Body of pancreas (tissue), 4 donors: ENCODE measurements at regions not wholly inside any gene's neighbourhood (a gene's known extent, or its start where the extent isn't known, plus 50 kb on each side); places are given as distances from the start of the nearest gene placed in this dataset.

Experiments
- ATAC-seq: fragments of 150-250 bp; one replicate; pipeline ENCODE4 v1.9.1; 2016
- DNase-seq, 4 donors: peaks; one replicate each; pipeline ENCODE4 v3.0.0-alpha.2; 2019
- H3K27ac ChIP-seq, 4 donors: fragments of 200-600 bp; sonication (generic); 1 replicate in 3 of 4; 2 replicates in 1 of 4; pipeline versions ENCODE4 v1.5.1 to v1.6.1; 2016 to 2019; ENCODE audit warnings: mild to moderate bottlenecking in 1 of 4, mixed read lengths in 1 of 4, moderate library complexity in 1 of 4
- H3K27me3 ChIP-seq, 2 donors: fragments of 200-600 bp; sonication (generic); one replicate each; pipeline ENCODE4 v1.6.0; 2016; ENCODE audit warnings: mild to moderate bottlenecking in 1 of 2
- H3K36me3 ChIP-seq, 2 donors: fragments of 200-600 bp; sonication (generic); replicated peaks in 1 of 2; 2 replicates each; pipeline ENCODE4 v1.5.1; 2016; ENCODE audit warnings: low read depth in 2 of 2; ENCODE audit not compliant: insufficient read depth in 1 of 2
- H3K4me1 ChIP-seq: fragments of 200-600 bp; sonication (generic); one replicate; pipeline ENCODE4 v1.6.0; 2016
- H3K4me3 ChIP-seq, 2 donors: fragments of 200-600 bp; sonication (generic); 1 replicate in 1 of 2; 2 replicates in 1 of 2; pipeline ENCODE4 v1.5.1; 2016 to 2019
- H3K9me3 ChIP-seq, 3 donors: fragments of 200-600 bp; sonication (generic); 1 replicate in 2 of 3; 2 replicates in 1 of 3; pipeline ENCODE4 v1.5.1; 2016
- CTCF ChIP-seq, 7 experiments: fragments of 450-650 bp in 4 of 7; fragments of 200-600 bp in 3 of 7; sonication (generic) in 3 of 7; IDR thresholded peaks; one replicate each; pipeline ENCODE4 v1.5.1; 2016 to 2019; ENCODE audit warnings: antibody characterized with exemption in 7 of 7
- POLR2A ChIP-seq, 3 donors: fragments of 450-650 bp; IDR thresholded peaks; one replicate each; pipeline ENCODE4 v1.6.1; 2016; ENCODE audit warnings: antibody characterized with exemption in 3 of 3, mild to moderate bottlenecking in 2 of 3
- WGBS, 2 donors: methylation state at CpG; one replicate each; pipeline ENCODE4 v1.1.5; 2017; 5-methylcytosine and 5-hydroxymethylcytosine counted together
- intact Hi-C: fragments of 100-400 bp; cut with DNase I; formaldehyde crosslinking; loops from one replicate; pipeline ENCODE4 v1.15.1; 2023

- no peaks in the 10 kb centered on the region for H3K36me3 ChIP-seq
- intact Hi-C loops = no loop called here
- 65 to 68% methylated on average over 4 of the region's 4 CpGs for WGBS, 2 donors
- no peak for TF ChIP-seq POLR2A (IDR thresholded peaks at IDR 0.05)
- no peak for TF ChIP-seq CTCF (IDR thresholded peaks at IDR 0.05)
- peaks cover 0 to 5% (median 0%) of the 10 kb centered on the region in 3 donors for H3K9me3 ChIP-seq
- no peaks in the 10 kb centered on the region for H3K4me1 ChIP-seq
- ATAC-seq = no peak
- H3K4me3 ChIP-seq = no peak overlapping the region
- H3K27me3 ChIP-seq = no peaks in the 10 kb centered on the region
- no peak overlapping the region for H3K27ac ChIP-seq
- no peak for DNase-seq
Measured at GRCh38 chr1:239164451-239165180, 221.8 kb upstream of the CHRM3 start.

GRCh38 chr1:239155466-239156091 is 230.8 kb upstream of the CHRM3 start:
- Histone ChIP-seq H3K9me3 (no peaks in the 10 kb centered on the region), H3K36me3 (no peaks in the 10 kb centered on the region), H3K4me3 (no peak overlapping the region), H3K27ac (no peak overlapping the region), H3K4me1 (no peaks in the 10 kb centered on the region), H3K27me3 (no peaks in the 10 kb centered on the region)
- intact Hi-C loops = no loop called here
- no peak for ATAC-seq
- no peak for TF ChIP-seq POLR2A (IDR thresholded peaks at IDR 0.05)
- no peak for TF ChIP-seq CTCF (IDR thresholded peaks at IDR 0.05)
- no peak for DNase-seq
- WGBS, 2 donors = 61 to 67% methylated on average over 3 of the region's 3 CpGs

DNA sequence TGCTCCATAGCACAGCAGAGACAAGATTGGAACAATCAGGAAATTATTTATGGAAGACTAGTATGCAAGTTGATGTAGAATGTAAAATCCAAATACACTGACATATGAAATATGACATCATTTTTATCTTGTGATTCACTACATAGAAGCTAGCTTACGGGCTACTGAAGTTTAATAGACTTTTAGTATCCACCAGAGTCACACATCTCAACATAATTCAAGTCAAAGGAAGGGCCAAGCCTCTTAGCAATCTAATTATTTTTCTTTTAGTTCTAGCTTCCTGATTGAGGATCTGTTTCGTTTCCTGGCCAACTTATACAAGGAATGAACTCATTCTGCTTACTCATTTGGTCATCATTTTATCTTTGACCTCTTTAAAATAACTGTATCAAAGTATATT is 234.4 kb upstream of the CHRM3 start:
- 63 to 73% methylated on average over 2 of the region's 2 CpGs for WGBS, 2 donors
- ATAC-seq (no peak), DNase-seq (no peak)
- Histone ChIP-seq H3K4me1 (no peaks in the 10 kb centered on the region), H3K4me3 (no peak overlapping the region), H3K27ac (no peak overlapping the region), H3K36me3 (no peaks in the 10 kb centered on the region), H3K9me3 (no peaks in the 10 kb centered on the region), H3K27me3 (no peaks in the 10 kb centered on the region)
- intact Hi-C loops = no loop called here
- TF ChIP-seq POLR2A (IDR thresholded peaks at IDR 0.05) (no peak), CTCF (IDR thresholded peaks at IDR 0.05) (no peak)

DNA sequence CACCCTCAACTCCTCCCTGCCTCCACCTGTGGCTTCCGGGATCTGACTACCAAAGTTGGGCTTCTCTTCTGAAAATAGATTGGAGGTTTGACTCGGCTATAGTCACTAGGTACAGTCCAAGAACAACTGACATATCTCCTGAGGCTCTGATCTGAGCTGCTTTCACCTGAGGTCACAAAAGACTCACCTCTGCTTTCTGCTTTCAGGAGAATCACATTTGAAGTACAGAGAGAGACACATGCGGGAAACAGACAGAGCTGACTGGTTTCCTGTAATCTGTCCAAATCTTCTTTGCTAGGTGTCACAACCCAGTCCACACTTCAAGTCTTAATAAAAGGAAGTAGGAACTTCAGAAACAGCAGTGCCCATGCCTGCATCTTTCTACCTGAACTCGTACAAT is 245.4 kb upstream of the CHRM3 start:
- Histone ChIP-seq H3K36me3 (no peaks in the 10 kb centered on the region), H3K27ac (no peak overlapping the region), H3K9me3 (no peaks in the 10 kb centered on the region), H3K27me3 (no peaks in the 10 kb centered on the region), H3K4me3 (no peak overlapping the region), H3K4me1 (no peaks in the 10 kb centered on the region)
- intact Hi-C loops = no loop called here
- 79 to 92% methylated on average over 4 of the region's 4 CpGs for WGBS, 2 donors
- TF ChIP-seq POLR2A (IDR thresholded peaks at IDR 0.05) = no peak
- TF ChIP-seq CTCF (IDR thresholded peaks at IDR 0.05) = no peak
- ATAC-seq (no peak), DNase-seq (no peak)

DNA sequence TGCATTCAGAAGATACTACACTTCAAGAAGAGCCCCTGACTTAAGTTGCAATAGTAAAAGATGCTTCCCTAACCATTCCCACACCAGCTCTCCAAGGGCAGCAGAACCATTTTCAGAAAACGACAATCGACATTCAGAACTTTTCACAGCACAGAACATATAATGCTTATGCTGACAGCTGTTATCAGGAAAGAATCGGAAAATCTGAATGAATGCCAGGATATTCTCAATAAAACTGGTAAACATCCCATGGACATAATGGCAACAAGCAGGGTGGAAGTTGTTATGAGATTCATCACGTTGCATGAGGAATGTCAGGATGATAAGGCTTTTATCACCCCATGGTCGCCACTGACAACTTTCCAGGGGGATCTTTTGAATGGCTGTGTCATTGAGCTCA is 246.6 kb upstream of the CHRM3 start:
- Histone ChIP-seq H3K36me3 (no peaks in the 10 kb centered on the region), H3K4me1 (no peaks in the 10 kb centered on the region), H3K27ac (no peak overlapping the region), H3K9me3 (no peaks in the 10 kb centered on the region), H3K4me3 (no peak overlapping the region), H3K27me3 (no peaks in the 10 kb centered on the region)
- WGBS, 2 donors = 54 to 72% methylated on average over 5 of the region's 5 CpGs
- no peak for DNase-seq
- TF ChIP-seq POLR2A (IDR thresholded peaks at IDR 0.05) (no peak), CTCF (IDR thresholded peaks at IDR 0.05) (no peak)
- intact Hi-C loops = no loop called here
- no peak for ATAC-seq
